Chondrocyte (in vitro differentiated cells): ENCODE measurements at regions not wholly inside any gene's neighbourhood (a gene's known extent, or its start where the extent isn't known, plus 50 kb on each side); places are given as distances from the start of the nearest gene placed in this dataset.

ENCODE experiments used
- DNase-seq: peaks from one replicate; pipeline ENCODE4 v3.0.0; 2021; ENCODE audit warnings: mixed read lengths, low spot score
- H3K27ac Mint-ChIP-seq: one replicate; pipeline ENCODE4 v1.8.0; 2021; ENCODE audit warnings: mild to moderate bottlenecking, moderate library complexity, mixed read lengths; ENCODE audit not compliant: unreplicated experiment
- H3K27me3 Mint-ChIP-seq: 2 replicates; pipeline ENCODE4 v1.8.0; 2021; ENCODE audit warnings: low read depth, mixed read lengths
- H3K36me3 Mint-ChIP-seq: 2 replicates; pipeline ENCODE4 v1.8.0; 2021; ENCODE audit warnings: low read depth, mixed read lengths
- H3K4me1 Mint-ChIP-seq: 2 replicates; pipeline ENCODE4 v1.8.0; 2021; ENCODE audit warnings: low read depth, mild to moderate bottlenecking, mixed read lengths
- H3K4me3 Mint-ChIP-seq: one replicate; pipeline ENCODE4 v1.8.0; 2021; ENCODE audit warnings: mild to moderate bottlenecking, moderate library complexity, mixed read lengths; ENCODE audit not compliant: unreplicated experiment
- H3K9me3 Mint-ChIP-seq: 2 replicates; pipeline ENCODE4 v1.8.0; 2021; ENCODE audit warnings: low read depth, mixed read lengths
- CTCF ChIP-seq: fragments of 200-600 bp; sonication (generic); IDR thresholded peaks from 2 replicates; pipeline ENCODE4 v1.5.0; 2021; ENCODE audit warnings: antibody characterized with exemption, mild to moderate bottlenecking, moderate library complexity

- Mint-ChIP-seq H3K9me3 (no peaks in the 10 kb centered on the region), H3K27ac (no peak overlapping the region), H3K27me3 (peaks cover 8% of the 10 kb centered on the region), H3K36me3 (no peaks in the 10 kb centered on the region), H3K4me1 (no peaks in the 10 kb centered on the region), H3K4me3 (no peak overlapping the region)
- TF ChIP-seq CTCF, result no peak
- no peak for DNase-seq
Observed at GRCh38 chr1:91129017-91129416, 107.2 kb upstream of the ZNF644 start.

- no peaks in the 10 kb centered on the region for H3K9me3 Mint-ChIP-seq
- H3K4me3 Mint-ChIP-seq, result no peak overlapping the region
- H3K4me1 Mint-ChIP-seq, result no peaks in the 10 kb centered on the region
- peaks cover 3% of the 10 kb centered on the region for H3K27me3 Mint-ChIP-seq
- H3K27ac Mint-ChIP-seq, result no peak overlapping the region
- no peaks in the 10 kb centered on the region for H3K36me3 Mint-ChIP-seq
- DNase-seq, result no peak
- no peak for TF ChIP-seq CTCF
Observed at GRCh38 chr1:91124989-91125417, 103.2 kb upstream of the ZNF644 start.

GRCh38 chr1:91124290-91124985 is 102.6 kb upstream of the ZNF644 start:
- no peak overlapping the region for H3K27ac Mint-ChIP-seq
- no peak overlapping the region for H3K4me3 Mint-ChIP-seq
- H3K27me3 Mint-ChIP-seq, result peaks cover 3% of the 10 kb centered on the region
- H3K4me1 Mint-ChIP-seq, result no peaks in the 10 kb centered on the region
- TF ChIP-seq CTCF, result no peak
- no peak for DNase-seq
- no peaks in the 10 kb centered on the region for H3K36me3 Mint-ChIP-seq
- H3K9me3 Mint-ChIP-seq, result no peaks in the 10 kb centered on the region

GRCh38 chr1:91123773-91124172 is 101.9 kb upstream of the ZNF644 start:
- Mint-ChIP-seq H3K27ac (no peak overlapping the region), H3K9me3 (no peaks in the 10 kb centered on the region), H3K4me1 (no peaks in the 10 kb centered on the region), H3K4me3 (no peak overlapping the region), H3K36me3 (no peaks in the 10 kb centered on the region), H3K27me3 (peaks cover 3% of the 10 kb centered on the region)
- DNase-seq, result no peak
- no peak for TF ChIP-seq CTCF

GRCh38 chr1:91123319-91123718 is 101.5 kb upstream of the ZNF644 start:
- TF ChIP-seq CTCF, result no peak
- Mint-ChIP-seq H3K36me3 (no peaks in the 10 kb centered on the region), H3K4me1 (no peaks in the 10 kb centered on the region), H3K9me3 (no peaks in the 10 kb centered on the region), H3K4me3 (no peak overlapping the region), H3K27ac (no peak overlapping the region), H3K27me3 (peaks cover 3% of the 10 kb centered on the region)
- no peak for DNase-seq
